GM19452 (cell line): ENCODE measurements at regions not wholly inside any gene's neighbourhood (a gene's known extent, or its start where the extent isn't known, plus 50 kb on each side); places are given as distances from the start of the nearest gene placed in this dataset.
"Not testable (repeated sequence)": the region's sequence is repeated elsewhere in the genome, so short reads cannot be mapped to it uniquely, and the experiment has no call there.

ENCODE experiments used
- ATAC-seq: cut with Tn5 transposase; IDR thresholded peaks from one replicate; pipeline ENCODE4 v1.9.1; 2021; ENCODE audit not compliant: unreplicated experiment

DNA sequence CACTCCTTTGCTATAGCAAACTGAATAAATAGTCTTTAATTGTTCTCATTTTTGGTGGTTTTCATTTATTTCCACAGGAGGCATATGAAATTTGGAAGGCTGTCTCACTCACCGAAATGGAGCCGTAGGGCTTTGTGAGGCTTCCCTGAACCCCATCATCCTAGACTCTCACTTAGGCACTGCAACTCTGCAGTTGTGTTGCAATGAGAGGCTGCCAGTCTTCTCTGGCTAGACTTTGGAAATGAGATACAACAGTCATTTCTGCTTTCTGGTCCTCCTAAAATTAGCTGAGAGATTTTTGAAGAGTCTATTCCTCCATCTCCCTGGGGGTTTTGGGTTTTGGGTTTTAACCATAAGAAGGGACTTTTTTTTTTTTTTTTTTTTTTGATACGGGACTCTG, 146.5 kb downstream of the SH3BGRL start:
- no peak for ATAC-seq

DNA sequence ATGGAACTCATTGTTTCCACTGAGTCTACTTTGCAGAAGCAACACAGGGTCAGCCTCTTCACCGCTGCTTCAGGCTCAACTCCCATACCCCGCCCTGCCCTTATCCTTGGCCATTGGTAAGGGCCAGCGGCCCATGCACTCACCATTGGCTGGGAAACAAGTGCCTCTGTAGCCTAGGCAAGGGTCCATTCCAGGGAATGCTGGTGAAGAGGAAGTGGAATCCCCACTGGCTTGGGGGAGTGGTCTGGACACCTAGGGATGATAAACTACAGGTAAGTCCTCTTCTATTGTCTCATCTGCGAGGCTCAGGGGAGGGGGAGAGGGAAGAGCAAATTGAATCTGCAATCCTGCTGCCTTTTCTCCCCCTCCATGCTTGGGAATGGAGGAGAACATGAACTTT, 153.1 kb downstream of the SH3BGRL start:
- ATAC-seq = no peak

DNA sequence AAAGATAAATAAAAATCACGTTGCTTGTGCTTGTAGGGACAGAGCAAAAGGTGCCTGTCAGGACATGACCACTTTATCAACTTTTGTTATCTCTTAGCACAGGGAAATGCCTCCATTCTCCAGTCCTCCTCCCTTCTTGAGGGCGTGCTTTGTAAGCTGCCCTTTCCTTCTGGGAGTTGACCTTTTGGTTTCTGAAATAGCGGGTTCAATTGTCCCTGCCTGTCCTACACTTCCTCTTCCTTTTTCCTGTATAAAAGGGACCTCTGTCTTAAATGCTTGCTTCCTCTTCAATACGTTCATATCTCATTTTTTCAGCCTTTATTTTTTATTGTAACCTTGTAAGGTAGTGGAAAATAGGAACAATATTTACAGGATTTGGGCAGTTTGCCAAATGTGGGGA, 153.5 kb downstream of the SH3BGRL start:
- no peak for ATAC-seq

DNA sequence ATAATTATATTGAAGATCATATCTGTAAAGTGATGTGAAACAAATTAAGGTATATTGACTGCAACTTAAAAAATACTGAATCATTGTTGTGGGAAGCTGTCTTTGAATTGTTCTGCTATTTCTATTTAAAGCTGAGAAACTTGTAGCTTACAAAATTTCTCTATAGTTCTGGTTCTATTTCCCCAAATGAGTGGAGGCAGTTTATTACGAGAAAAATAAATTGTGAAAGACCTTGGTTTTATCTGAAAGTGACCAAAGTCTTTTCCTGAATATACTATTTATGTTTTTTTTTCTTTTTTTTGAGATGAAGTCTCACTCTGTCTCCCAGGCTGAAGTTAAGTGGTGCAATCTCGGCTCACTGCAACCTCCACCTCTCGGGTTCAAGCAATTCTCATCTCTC, 165.4 kb downstream of the SH3BGRL start:
- no peak for ATAC-seq

DNA sequence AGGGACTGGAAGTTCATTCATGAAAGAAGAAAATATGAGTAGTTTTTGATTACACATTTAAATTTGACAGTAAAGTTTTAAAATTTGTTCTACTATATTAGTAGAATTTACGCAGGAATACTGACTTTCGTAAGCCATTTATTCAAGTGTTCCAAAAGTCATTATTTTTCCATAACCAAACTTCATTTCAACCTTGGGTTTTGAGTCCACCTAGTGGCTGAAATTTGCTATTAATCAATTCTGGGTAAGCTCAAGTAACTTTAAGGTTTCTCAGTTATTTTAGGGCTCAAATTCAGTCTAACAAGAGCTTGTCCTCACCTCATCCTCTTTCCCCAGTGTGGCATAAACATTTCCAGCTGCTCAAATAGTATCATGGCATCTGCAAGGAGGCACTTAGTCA, 175.4 kb downstream of the SH3BGRL start:
- ATAC-seq = no peak

DNA sequence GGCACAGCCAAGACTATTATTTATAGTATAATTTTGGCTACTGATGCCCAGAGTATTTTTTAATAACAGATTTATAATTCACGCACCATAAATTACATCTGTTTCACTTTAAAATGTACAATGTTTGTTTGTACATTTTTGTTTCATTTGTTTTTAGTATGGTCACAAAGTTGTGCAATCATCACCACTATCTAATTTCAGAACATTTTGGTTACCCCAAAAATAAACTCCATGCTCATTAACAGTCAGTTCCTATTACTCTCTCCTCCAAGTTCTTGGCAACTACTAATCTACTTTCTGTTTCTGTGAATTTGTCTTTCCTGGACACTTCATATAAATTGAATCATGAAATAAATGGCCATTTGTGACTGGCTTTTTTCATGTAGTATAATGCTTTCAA, 176.7 kb downstream of the SH3BGRL start:
- no peak for ATAC-seq

DNA sequence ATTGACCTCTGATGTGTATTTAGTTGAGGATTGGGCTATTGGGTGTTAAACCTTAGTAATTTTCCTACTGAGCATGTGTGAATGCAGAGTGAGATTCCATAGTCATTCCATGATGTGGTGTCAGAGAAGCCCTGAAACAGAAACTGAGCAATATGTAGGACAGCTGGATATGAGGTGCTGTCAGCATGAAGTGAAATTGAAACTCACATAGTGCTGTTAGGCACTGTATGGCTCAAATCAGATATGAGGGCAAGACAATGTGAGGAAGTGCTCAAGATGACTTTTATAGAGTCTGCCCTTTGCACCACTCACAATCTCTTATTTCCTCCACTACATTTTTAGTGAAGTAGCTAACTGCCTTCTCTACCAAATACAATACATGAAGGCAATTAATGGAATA, 188.3 kb downstream of the SH3BGRL start:
- peak; percentile 70 for ATAC-seq

DNA sequence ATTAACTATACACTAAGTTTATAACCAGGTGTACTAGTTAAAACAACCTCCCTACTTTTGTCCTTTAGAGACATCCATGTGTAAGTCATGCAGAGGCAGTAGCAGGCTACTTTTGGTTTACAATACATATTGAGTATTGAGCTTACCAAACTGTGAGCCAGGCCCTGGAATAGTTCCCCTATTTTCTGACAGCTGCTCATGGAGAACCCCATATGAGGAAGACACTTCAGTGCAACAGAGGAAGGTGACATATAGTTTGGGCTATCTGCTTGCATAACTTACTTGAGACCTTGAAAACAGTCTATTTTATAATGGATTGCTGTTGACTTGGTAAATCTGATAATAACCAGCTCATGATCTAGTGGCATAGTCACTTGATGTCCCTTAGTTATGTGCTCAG, 190.5 kb downstream of the SH3BGRL start:
- ATAC-seq = no peak

DNA sequence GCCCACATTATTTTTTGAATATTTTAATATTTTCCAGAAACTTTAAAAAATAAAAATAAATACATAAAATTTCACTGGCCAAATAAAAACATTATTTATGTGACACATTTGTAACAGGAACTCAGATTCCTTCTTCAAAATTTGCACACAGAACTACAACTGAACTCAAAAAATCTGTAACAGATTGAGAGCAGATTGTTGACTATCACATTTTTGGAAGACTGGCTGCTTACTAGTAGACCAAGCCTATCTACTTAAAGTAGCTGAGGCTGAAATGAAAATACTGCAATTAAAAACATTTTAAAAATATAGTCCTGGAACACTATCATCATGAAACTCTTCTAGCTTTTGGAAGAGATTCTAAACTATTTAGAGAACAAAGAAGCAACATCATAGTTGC, 203.9 kb downstream of the SH3BGRL start:
- ATAC-seq = no peak

DNA sequence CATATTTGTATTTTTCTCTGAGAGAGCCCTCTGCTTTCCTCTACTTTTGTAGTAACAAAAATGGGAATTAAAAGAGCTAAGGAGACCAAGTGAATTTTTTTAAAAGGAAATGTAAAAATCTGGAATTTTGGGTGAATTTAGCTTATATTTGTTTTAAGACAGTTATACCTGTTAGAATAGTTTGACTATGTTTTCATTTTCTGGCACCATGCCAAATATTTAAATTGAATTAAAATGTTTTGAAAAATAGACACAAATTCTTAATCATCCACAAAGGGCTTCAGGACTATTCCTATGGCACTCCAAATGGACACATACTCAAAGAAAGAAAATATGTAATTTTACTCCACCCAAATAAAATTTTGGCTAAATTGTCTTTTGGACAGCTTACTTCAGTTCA, 209.6 kb downstream of the SH3BGRL start:
- ATAC-seq = no peak

DNA sequence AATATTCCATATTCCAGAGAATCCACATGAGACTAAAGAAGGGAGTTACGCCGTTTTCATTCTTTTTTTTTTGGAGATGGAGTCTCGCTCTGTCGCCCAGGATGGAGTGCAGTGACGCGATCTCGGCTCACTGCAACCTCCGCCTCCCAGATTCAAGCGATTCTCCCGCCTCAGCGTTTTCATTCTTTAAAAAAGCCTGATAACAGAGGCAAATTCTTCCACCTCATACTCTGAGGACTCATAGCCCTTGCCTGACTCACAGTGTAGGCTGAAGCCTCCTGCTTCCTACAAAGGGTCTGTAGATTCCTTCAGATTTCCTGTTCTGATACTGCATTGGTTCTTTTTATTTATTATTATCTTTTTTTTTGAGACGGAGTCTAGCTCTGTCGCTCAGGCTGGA, 210.5 kb downstream of the SH3BGRL start:
- ATAC-seq = no peak

DNA sequence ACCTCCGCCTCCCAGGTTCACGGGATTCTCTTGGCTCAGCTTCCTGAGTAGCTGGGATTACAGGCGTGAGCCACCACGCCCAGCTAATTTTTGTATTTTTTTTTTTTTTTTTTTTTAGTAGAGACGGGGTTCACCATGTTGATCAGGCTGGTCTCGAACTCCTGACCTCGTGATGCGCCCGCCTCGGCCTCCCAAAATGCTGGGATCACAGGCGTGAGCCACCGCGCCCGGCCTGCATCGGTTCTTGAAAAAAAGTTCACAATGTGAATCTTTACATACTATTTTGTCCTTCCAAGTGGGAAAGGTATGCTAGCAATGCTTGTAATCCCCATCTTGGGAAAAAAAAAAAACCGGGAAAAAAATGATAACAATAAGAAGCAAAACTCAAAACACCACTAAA, 211.0 kb downstream of the SH3BGRL start:
- ATAC-seq = not testable (repeated sequence)

DNA sequence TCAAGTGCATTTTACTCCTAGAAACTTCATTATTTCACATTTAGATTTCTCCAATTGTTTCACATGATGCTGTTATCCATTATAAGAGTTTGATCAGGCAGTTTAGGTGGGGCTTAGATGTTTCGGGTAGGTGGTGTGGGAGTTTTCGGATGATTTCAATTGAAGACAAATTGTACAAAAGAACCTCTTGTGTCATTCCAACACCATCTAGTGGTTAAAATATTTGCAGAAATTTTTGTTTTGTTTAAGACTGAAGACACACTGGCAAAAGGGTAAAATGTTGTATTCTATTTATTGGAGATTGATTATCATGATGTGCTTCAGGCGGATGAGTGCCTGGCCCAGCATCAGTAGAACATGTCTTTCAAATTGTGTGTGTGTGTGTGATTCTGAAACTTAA, 212.7 kb downstream of the SH3BGRL start:
- ATAC-seq = no peak
